Hepatocyte (in vitro differentiated cells): ENCODE measurements at regions not wholly inside any gene's neighbourhood (a gene's known extent, or its start where the extent isn't known, plus 50 kb on each side); places are given as distances from the start of the nearest gene placed in this dataset.

ENCODE experiments used
- EZH2 ChIP-seq: fragments of 200-600 bp; sonication (generic); IDR thresholded peaks from 2 replicates; pipeline ENCODE4 v1.6.1; 2016; ENCODE audit warnings: antibody characterized with exemption, mild to moderate bottlenecking, borderline replicate concordance
- EZH2phosphoT487 ChIP-seq: fragments of 200-600 bp; sonication (generic); IDR thresholded peaks from one replicate; pipeline ENCODE4 v1.6.1; 2018; ENCODE audit warnings: antibody characterized with exemption, mild to moderate bottlenecking, low read depth, moderate library complexity; ENCODE audit not compliant: unreplicated experiment, severe bottlenecking
- TF ChIP-seq, protein P1 (sequence below): fragments of 200-600 bp; sonication (generic); IDR thresholded peaks from 2 replicates; pipeline ENCODE4 v1.5.1; 2016; ENCODE audit warnings: antibody characterized with exemption, mild to moderate bottlenecking; ENCODE audit not compliant: poor library complexity

DNA sequence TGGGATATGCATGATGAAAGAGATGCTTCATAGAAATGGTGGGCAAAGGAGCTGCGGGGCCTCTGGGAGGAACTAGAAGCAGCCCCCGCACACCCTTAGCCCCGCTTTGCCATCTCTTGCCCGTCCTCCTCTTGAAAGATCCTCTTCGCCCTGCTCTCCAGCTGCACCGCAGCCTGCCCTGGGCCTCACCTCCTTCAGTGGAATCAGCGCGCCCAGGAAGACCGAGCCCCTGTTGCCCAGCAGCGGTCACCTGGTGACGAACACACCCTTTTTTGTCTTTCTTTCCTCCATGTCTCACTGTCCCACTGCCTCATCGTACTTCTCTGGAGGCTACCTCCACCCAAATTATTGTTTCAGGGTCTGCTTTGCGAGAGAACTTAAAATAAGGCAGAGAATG, 807.6 kb downstream of the UQCRFS1 start:
- TF ChIP-seq, protein P1, sequence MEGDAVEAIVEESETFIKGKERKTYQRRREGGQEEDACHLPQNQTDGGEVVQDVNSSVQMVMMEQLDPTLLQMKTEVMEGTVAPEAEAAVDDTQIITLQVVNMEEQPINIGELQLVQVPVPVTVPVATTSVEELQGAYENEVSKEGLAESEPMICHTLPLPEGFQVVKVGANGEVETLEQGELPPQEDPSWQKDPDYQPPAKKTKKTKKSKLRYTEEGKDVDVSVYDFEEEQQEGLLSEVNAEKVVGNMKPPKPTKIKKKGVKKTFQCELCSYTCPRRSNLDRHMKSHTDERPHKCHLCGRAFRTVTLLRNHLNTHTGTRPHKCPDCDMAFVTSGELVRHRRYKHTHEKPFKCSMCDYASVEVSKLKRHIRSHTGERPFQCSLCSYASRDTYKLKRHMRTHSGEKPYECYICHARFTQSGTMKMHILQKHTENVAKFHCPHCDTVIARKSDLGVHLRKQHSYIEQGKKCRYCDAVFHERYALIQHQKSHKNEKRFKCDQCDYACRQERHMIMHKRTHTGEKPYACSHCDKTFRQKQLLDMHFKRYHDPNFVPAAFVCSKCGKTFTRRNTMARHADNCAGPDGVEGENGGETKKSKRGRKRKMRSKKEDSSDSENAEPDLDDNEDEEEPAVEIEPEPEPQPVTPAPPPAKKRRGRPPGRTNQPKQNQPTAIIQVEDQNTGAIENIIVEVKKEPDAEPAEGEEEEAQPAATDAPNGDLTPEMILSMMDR = no peak
- TF ChIP-seq EZH2phosphoT487 (no peak), EZH2 (no peak)
